ENCODE measurements at regions not wholly inside any gene's neighbourhood (a gene's known extent, or its start where the extent isn't known, plus 50 kb on each side); places are given as distances from the start of the nearest gene placed in this dataset.

DNA sequence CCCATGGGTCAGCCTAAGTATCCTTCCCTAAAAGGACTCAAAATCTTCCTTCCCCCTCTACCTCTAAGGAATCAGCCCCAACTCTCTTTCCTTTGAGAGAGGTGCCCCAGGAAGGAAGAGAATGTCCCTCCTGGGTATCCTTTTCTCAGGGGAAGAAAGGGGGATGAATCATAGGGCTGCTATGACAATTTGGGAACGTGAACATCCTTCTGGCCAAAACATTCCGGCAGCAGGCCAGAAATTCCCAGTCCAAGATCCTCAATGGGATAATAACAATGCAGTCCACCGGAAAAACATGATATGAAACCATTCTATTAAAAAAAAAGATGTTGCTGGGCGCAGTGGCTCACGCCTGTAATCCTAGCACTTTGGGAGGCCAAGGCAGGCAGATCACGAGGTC, 50.8 kb upstream of the CACNA2D3 start:
- TF ChIP-seq, protein P1, sequence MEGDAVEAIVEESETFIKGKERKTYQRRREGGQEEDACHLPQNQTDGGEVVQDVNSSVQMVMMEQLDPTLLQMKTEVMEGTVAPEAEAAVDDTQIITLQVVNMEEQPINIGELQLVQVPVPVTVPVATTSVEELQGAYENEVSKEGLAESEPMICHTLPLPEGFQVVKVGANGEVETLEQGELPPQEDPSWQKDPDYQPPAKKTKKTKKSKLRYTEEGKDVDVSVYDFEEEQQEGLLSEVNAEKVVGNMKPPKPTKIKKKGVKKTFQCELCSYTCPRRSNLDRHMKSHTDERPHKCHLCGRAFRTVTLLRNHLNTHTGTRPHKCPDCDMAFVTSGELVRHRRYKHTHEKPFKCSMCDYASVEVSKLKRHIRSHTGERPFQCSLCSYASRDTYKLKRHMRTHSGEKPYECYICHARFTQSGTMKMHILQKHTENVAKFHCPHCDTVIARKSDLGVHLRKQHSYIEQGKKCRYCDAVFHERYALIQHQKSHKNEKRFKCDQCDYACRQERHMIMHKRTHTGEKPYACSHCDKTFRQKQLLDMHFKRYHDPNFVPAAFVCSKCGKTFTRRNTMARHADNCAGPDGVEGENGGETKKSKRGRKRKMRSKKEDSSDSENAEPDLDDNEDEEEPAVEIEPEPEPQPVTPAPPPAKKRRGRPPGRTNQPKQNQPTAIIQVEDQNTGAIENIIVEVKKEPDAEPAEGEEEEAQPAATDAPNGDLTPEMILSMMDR (IDR thresholded peaks at IDR 0.05): no peak
- Histone ChIP-seq H3K27me3 (no peaks in the 10 kb centered on the region), H3K27ac (no peak overlapping the region), H3K9me3 (peaks cover 0 to 15% of the 10 kb centered on the region in 2 donors), H3K4me1 (no peaks in the 10 kb centered on the region), H3K36me3 (no peaks in the 10 kb centered on the region), H3K4me3 (no peak overlapping the region)
- no peak for DNase-seq (ENCODE audit: low spot score)

DNA sequence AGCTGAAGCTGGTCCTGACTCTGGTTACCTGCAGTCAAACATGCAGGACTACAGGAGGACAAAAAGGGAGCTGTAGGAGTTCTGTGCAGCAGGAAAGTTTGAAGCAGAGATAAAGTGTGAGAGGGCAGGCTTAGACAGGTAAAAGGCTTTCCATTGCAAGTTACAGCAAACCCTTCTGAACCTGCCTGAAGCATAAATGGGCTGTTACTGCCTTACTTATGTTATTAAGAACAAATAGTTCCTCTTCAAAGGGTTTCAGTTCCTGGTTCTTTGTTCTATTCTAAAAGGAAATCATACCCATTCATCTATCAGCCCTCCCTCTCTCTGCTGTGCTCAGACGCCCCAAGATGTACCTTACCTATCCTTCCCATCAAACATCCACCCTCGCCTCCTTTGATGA, 52.4 kb upstream of the CACNA2D3 start:
- Histone ChIP-seq H3K9me3 (peaks cover 0 to 15% of the 10 kb centered on the region in 2 donors), H3K27ac (no peak overlapping the region), H3K36me3 (no peaks in the 10 kb centered on the region), H3K27me3 (no peaks in the 10 kb centered on the region), H3K4me1 (no peaks in the 10 kb centered on the region), H3K4me3 (no peak overlapping the region)
- no peak for DNase-seq (ENCODE audit: low spot score)
- TF ChIP-seq, protein P1 (IDR thresholded peaks at IDR 0.05): no peak

DNA sequence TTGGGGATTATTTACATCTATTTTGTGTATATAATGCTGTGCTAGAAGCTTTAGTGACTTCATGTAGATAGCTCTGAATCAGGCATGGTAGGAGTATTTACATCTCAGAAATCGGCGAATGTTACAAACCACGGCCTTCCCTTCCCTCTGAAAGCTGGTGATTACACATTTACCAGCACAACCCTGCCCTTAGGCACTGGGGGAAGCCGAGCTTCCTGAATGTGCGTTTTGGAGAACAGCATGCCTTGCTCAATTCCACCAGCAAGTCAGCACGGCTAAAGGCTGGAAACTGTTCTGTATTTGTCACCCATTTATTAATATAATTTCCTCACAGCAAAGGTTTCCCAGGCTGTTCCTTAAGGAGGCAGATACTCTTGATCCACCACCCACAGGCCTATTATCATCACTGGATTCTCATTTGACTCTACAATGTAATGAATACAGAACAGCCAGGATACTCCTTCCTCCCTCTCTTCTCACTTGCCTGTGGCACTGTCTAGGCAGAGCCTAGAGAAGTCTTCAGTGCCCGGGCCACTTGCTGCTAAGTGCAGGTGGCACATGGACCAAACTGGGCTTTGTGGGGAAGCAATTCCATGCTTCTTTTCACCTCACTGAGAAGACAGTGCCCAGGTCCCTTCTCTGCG, 55.2 kb upstream of the CACNA2D3 start:
- TF ChIP-seq, protein P1 (IDR thresholded peaks at IDR 0.05): no peak
- Histone ChIP-seq H3K9me3 (peaks cover 0 to 15% of the 10 kb centered on the region in 2 donors), H3K27ac (no peak overlapping the region), H3K4me1 (no peaks in the 10 kb centered on the region), H3K36me3 (no peaks in the 10 kb centered on the region), H3K4me3 (no peak overlapping the region), H3K27me3 (no peaks in the 10 kb centered on the region)
- no peak for DNase-seq (ENCODE audit: low spot score)

DNA sequence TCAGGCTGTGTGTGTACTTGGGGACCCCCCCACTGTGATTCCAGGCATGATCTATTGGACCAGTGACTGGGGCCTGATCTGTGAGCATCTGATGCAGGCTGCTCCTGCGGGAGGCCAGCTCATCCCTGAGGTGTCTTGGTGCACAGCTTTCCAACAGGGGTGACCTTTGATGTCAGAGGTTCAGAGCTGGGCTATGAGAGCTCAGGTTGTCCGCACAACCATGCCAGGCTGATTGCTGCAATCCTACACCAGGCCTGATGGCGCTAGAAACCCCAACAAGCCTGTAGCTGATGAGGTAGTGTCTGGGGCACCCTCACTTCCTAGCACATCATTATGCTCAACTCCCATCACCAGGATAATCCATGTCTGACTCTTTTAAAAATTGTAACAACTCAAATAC, 56.1 kb upstream of the CACNA2D3 start:
- no peaks in the 10 kb centered on the region for H3K4me1 ChIP-seq
- H3K36me3 ChIP-seq: no peaks in the 10 kb centered on the region
- DNase-seq (ENCODE audit: low spot score): no peak
- no peak overlapping the region for H3K4me3 ChIP-seq
- H3K9me3 ChIP-seq: peaks cover 0 to 15% of the 10 kb centered on the region in 2 donors
- H3K27ac ChIP-seq: no peak overlapping the region
- H3K27me3 ChIP-seq: no peaks in the 10 kb centered on the region
- TF ChIP-seq, protein P1 (IDR thresholded peaks at IDR 0.05): no peak

DNA sequence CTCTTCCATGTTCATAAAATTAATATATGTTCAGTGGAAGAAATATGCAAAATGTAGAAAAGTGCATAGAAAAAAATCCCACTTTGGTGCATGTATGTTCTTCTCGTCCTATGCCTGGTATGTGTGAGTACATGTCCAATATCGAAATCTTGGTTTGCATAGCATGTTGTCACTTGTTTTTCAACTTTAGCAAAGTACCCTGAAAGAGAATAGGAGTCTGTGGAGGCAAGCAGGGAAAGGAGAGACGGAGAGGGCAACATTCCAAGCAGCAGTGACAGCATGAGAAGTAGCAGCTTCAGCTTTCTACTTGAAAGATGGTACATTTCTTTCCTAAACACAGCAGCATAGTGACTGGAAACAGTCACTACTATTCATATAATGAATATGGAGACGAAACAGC, 56.8 kb upstream of the CACNA2D3 start:
- peaks cover 0 to 10% of the 10 kb centered on the region in 2 donors for H3K9me3 ChIP-seq

More for the DNA sequence above, 56.8 kb upstream of the CACNA2D3 start:
- DNase-seq (ENCODE audit: low spot score): no peak
- H3K36me3 ChIP-seq: no peaks in the 10 kb centered on the region
- no peaks in the 10 kb centered on the region for H3K27me3 ChIP-seq
- TF ChIP-seq, protein P1 (IDR thresholded peaks at IDR 0.05): no peak
- H3K27ac ChIP-seq: no peak overlapping the region
- H3K4me1 ChIP-seq: no peaks in the 10 kb centered on the region
- no peak overlapping the region for H3K4me3 ChIP-seq
